HEK293 (cell line): ENCODE measurements at regions not wholly inside any gene's neighbourhood (a gene's known extent, or its start where the extent isn't known, plus 50 kb on each side); places are given as distances from the start of the nearest gene placed in this dataset.

Experiments
- CTCF ChIA-PET: fragments of 350-600 bp; formaldehyde crosslinking; extraction: SDS; loops from one replicate; lab custom pipeline; 2021; ENCODE audit warnings: antibody characterized with exemption; lab: Yijun Ruan, JAX
- POLR2A ChIA-PET: fragments of 300-600 bp; formaldehyde crosslinking; extraction: SDS; loops from one replicate; lab custom pipeline; 2020; ENCODE audit warnings: antibody characterized with exemption, inconsistent platforms; lab: Yijun Ruan, JAX
- H3K27ac ChIP-seq: fragments of 200-500 bp; sonication (Bioruptor generic); 2 replicates; pipeline ENCODE4 v1.5.1; 2014; ENCODE audit warnings: low read depth, low read length, control low read depth, inconsistent platforms; ENCODE audit errors: extremely low read depth
- H3K36me3 ChIP-seq, 2 experiments: fragments of 200-500 bp in 1 of 2; sonication (Bioruptor generic) in 1 of 2; 1 replicate in 1 of 2; 2 replicates in 1 of 2; pipeline ENCODE4 v1.5.1; 2014 to 2017; ENCODE audit warnings: inconsistent platforms in 2 of 2, low read length in 2 of 2; ENCODE audit not compliant: control insufficient read depth in 2 of 2, insufficient read depth in 1 of 2
- H3K4me1 ChIP-seq: fragments of 200-500 bp; sonication (Bioruptor generic); 2 replicates; pipeline ENCODE4 v1.5.1; 2014; ENCODE audit warnings: mild to moderate bottlenecking, low read length, inconsistent platforms; ENCODE audit not compliant: control insufficient read depth, insufficient read depth
- H3K4me3 ChIP-seq: 2 replicates; pipeline ENCODE4 v1.5.1; 2011; ENCODE audit warnings: low read depth, mild to moderate bottlenecking, control low read depth, low read length, moderate library complexity
- H3K9me3 ChIP-seq: fragments of 200-500 bp; sonication (Bioruptor generic); 2 replicates; pipeline ENCODE4 v1.5.1; 2014; ENCODE audit warnings: low read depth, low read length, inconsistent platforms; ENCODE audit not compliant: control insufficient read depth, insufficient read depth
- ATF2 ChIP-seq: fragments of 450-650 bp; formaldehyde crosslinking; IDR thresholded peaks from 2 replicates; pipeline ENCODE4 v1.5.1; 2016; ENCODE audit warnings: missing biosample characterization, missing genetic modification characterization, low read depth
- BCL6B ChIP-seq: fragments of 450-650 bp; formaldehyde crosslinking; IDR thresholded peaks from 2 replicates; pipeline ENCODE4 v1.5.1; 2017; ENCODE audit warnings: missing biosample characterization, missing genetic modification characterization
- GLI2 ChIP-seq: fragments of 450-650 bp; formaldehyde crosslinking; IDR thresholded peaks from 2 replicates; pipeline ENCODE4; 2017; ENCODE audit warnings: missing biosample characterization, missing genetic modification characterization, low read depth, borderline replicate concordance
- KLF16 ChIP-seq: fragments of 450-650 bp; formaldehyde crosslinking; IDR thresholded peaks from 2 replicates; pipeline ENCODE4 v1.5.1; 2017; ENCODE audit warnings: missing biosample characterization, missing genetic modification characterization
- PRDM6 ChIP-seq: fragments of 450-650 bp; formaldehyde crosslinking; IDR thresholded peaks from 2 replicates; pipeline ENCODE4 v1.5.1; 2017; ENCODE audit warnings: missing biosample characterization, missing genetic modification characterization
- SETDB1 ChIP-seq: IDR thresholded peaks from one replicate; pipeline ENCODE4 v1.6.1; 2017; ENCODE audit warnings: mild to moderate bottlenecking, low read length, moderate library complexity, mixed read lengths; ENCODE audit not compliant: insufficient read length
- TSHZ1 ChIP-seq: fragments of 450-650 bp; formaldehyde crosslinking; IDR thresholded peaks from 2 replicates; pipeline ENCODE4 v1.5.1; 2016; ENCODE audit warnings: missing biosample characterization, missing genetic modification characterization, borderline replicate concordance
- WT1 ChIP-seq: fragments of 450-650 bp; formaldehyde crosslinking; IDR thresholded peaks from 2 replicates; pipeline ENCODE4 v1.5.1; 2016; ENCODE audit warnings: missing biosample characterization, missing genetic modification characterization
- ZBTB6 ChIP-seq: fragments of 450-650 bp; formaldehyde crosslinking; IDR thresholded peaks from 2 replicates; pipeline ENCODE4 v1.5.1; 2017; ENCODE audit warnings: missing biosample characterization, missing genetic modification characterization
- ZBTB8A ChIP-seq: fragments of 450-650 bp; formaldehyde crosslinking; IDR thresholded peaks from 2 replicates; pipeline ENCODE4 v1.5.1; 2016; ENCODE audit warnings: missing biosample characterization, missing genetic modification characterization
- ZFP3 ChIP-seq: fragments of 450-650 bp; formaldehyde crosslinking; IDR thresholded peaks from 2 replicates; pipeline ENCODE4 v1.5.1; 2016; ENCODE audit warnings: low read depth, missing biosample characterization, missing genetic modification characterization
- ZNF16 ChIP-seq: fragments of 450-650 bp; formaldehyde crosslinking; IDR thresholded peaks from 2 replicates; pipeline ENCODE4 v1.5.1; 2016; ENCODE audit warnings: low read depth, missing biosample characterization, missing genetic modification characterization
- ZNF350 ChIP-seq: fragments of 450-650 bp; formaldehyde crosslinking; IDR thresholded peaks from 2 replicates; pipeline ENCODE4 v1.5.0; 2017; ENCODE audit warnings: missing biosample characterization, mild to moderate bottlenecking, missing genetic modification characterization
- ZNF37A ChIP-seq: fragments of 450-650 bp; IDR thresholded peaks from 2 replicates; pipeline ENCODE4 v1.5.1; 2018; ENCODE audit warnings: missing biosample characterization, missing genetic modification characterization
- ZNF423 ChIP-seq: fragments of 450-650 bp; formaldehyde crosslinking; IDR thresholded peaks from 2 replicates; pipeline ENCODE4 v1.5.1; 2016; ENCODE audit warnings: missing biosample characterization, missing genetic modification characterization
- ZNF501 ChIP-seq: fragments of 450-650 bp; formaldehyde crosslinking; IDR thresholded peaks from 2 replicates; pipeline ENCODE4 v1.5.1; 2016; ENCODE audit warnings: missing biosample characterization, missing genetic modification characterization
- ZNF530 ChIP-seq: fragments of 450-650 bp; formaldehyde crosslinking; IDR thresholded peaks from 2 replicates; pipeline ENCODE4 v1.5.1; 2016; ENCODE audit warnings: low read depth, missing biosample characterization, missing genetic modification characterization
- ZNF561 ChIP-seq: fragments of 450-650 bp; IDR thresholded peaks from 2 replicates; pipeline ENCODE4 v1.5.1; 2018; ENCODE audit warnings: missing biosample characterization, missing genetic modification characterization, borderline replicate concordance
- ZNF624 ChIP-seq: fragments of 450-650 bp; formaldehyde crosslinking; IDR thresholded peaks from 2 replicates; pipeline ENCODE4 v1.5.1; 2017; ENCODE audit warnings: missing biosample characterization, missing genetic modification characterization
- ZNF626 ChIP-seq: fragments of 450-650 bp; sonication (Bioruptor Pico); formaldehyde crosslinking; IDR thresholded peaks from 2 replicates; pipeline ENCODE4 v1.5.1; 2018; ENCODE audit warnings: missing biosample characterization, missing genetic modification characterization, inconsistent platforms
- ZNF677 ChIP-seq: fragments of 450-650 bp; IDR thresholded peaks from 2 replicates; pipeline ENCODE4 v1.5.0; 2018; ENCODE audit warnings: missing biosample characterization, mild to moderate bottlenecking, missing genetic modification characterization, moderate library complexity
- ZNF692 ChIP-seq: fragments of 450-650 bp; formaldehyde crosslinking; IDR thresholded peaks from 2 replicates; pipeline ENCODE4 v1.5.1; 2016; ENCODE audit warnings: missing biosample characterization, missing genetic modification characterization
- ZNF76 ChIP-seq: fragments of 450-650 bp; formaldehyde crosslinking; IDR thresholded peaks from 2 replicates; pipeline ENCODE4; 2016; ENCODE audit warnings: low read depth, missing biosample characterization, missing genetic modification characterization, borderline replicate concordance
- ZNF785 ChIP-seq: fragments of 450-650 bp; formaldehyde crosslinking; IDR thresholded peaks from 2 replicates; pipeline ENCODE4 v1.5.1; 2016; ENCODE audit warnings: missing biosample characterization, missing genetic modification characterization
- ZSCAN4 ChIP-seq: fragments of 450-650 bp; formaldehyde crosslinking; IDR thresholded peaks from 2 replicates; pipeline ENCODE4 v1.5.1; 2017; ENCODE audit warnings: missing biosample characterization, missing genetic modification characterization

GRCh38 chr6:137547601-137548000, 53.4 kb upstream of the OLIG3 start:
- Histone ChIP-seq H3K4me1 (peaks cover 3% of the 10 kb centered on the region; the same call in 1 of the 2 replicates), H3K9me3 (no peaks in the 10 kb centered on the region), H3K36me3 (no peaks in the 10 kb centered on the region), H3K4me3 (no peak overlapping the region), H3K27ac (no peak overlapping the region)
- TF ChIP-seq ZNF37A (tag by site-specific recombination) (no peak), ZNF501 (tag by site-specific recombination) (no peak), ZNF677 (tag by site-specific recombination) (no peak), ZBTB6 (tag by site-specific recombination) (no peak), ZNF785 (tag by site-specific recombination) (no peak), ZNF16 (no peak), KLF16 (no peak), WT1 (tag by site-specific recombination) (no peak), ZBTB8A (tag by site-specific recombination) (no peak), PRDM6 (tag by site-specific recombination) (no peak), ZNF561 (tag by site-specific recombination) (no peak), ZNF530 (tag by site-specific recombination) (no peak), ZNF350 (no peak), ZNF423 (no peak), GLI2 (tag by site-specific recombination) (no peak), SETDB1 (no peak), BCL6B (tag by site-specific recombination) (no peak), ZNF624 (tag by site-specific recombination) (no peak)
- CTCF ChIA-PET: no interaction called here
- POLR2A ChIA-PET: no interaction called here

- Histone ChIP-seq H3K9me3 (no peaks in the 10 kb centered on the region), H3K4me1 (no peaks in the 10 kb centered on the region), H3K4me3 (no peak overlapping the region), H3K36me3 (no peaks in the 10 kb centered on the region), H3K27ac (no peak overlapping the region)
- ChIA-PET CTCF (interaction anchor here (1.0 kb wide), 1 partner anchor 19 kb away, joined by 6 read pairs; no protein-coding TSS in a partner anchor), POLR2A (no interaction called here)
- TF ChIP-seq ZNF692 (tag by site-specific recombination): no peak
- no peak for TF ChIP-seq ATF2
- TF ChIP-seq ZNF626 (tag by site-specific recombination): no peak
- no peak for TF ChIP-seq TSHZ1 (tag by site-specific recombination)
- TF ChIP-seq ZSCAN4 (tag by site-specific recombination): no peak
- TF ChIP-seq ZNF677 (tag by site-specific recombination): no peak
- TF ChIP-seq ZFP3 (tag by site-specific recombination): no peak
- TF ChIP-seq ZNF76 (tag by site-specific recombination): no peak
Measured at GRCh38 chr6:137549106-137549505, 54.9 kb upstream of the OLIG3 start.
